ENCODE measurements at regions not wholly inside any gene's neighbourhood (a gene's known extent, or its start where the extent isn't known, plus 50 kb on each side); places are given as distances from the start of the nearest gene placed in this dataset.
"Not testable (repeated sequence)": the region's sequence is repeated elsewhere in the genome, so short reads cannot be mapped to it uniquely, and the experiment has no call there.

DNA sequence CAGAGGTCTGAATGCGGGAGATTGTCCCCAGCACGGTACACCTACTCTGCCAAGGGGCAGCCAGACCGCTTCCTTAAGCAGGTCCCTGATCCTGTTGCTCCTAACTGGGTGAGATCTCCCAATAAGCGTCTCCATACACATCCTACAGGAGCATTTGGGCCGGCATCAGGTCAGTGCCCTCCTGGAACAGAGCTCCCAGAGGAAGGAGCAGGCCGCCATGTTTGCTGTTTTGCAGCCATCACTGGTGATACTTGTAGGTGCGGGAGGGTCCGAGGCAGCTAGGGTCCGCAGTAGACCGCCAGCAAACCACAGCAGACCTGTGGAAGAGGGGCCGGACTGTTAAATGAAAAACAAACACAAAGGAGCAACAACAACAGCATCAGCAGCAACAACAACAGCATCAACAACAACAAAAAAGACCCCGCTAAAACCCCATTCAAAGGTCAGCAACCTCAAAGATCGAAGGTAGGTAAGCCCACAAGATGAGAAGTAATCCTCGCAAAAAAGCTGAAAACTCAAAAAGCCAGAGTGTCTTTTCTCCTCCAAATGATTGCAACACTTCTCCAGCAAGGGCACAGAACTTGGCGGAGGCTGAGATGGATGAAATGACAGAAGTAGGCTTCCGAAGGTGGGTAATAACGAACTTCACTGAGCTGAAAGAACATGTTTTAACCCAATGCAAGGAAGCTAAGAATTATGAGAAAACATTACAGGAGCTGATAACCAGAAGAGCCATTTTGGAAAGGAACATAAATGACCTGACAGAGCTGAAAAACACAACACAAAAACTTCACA lies 79.0 kb upstream of the CDH7 start:
- no peaks in the 10 kb centered on the region for H3K9me3 ChIP-seq (ENCODE audit: control insufficient read depth, low read length)
- no peak overlapping the region for H3K9ac ChIP-seq
- H3K27ac ChIP-seq, result no peak overlapping the region
- no peaks in the 10 kb centered on the region for H3K36me3 ChIP-seq (ENCODE audit: control insufficient read depth, insufficient read depth, low read length)
- TF ChIP-seq, protein P1, sequence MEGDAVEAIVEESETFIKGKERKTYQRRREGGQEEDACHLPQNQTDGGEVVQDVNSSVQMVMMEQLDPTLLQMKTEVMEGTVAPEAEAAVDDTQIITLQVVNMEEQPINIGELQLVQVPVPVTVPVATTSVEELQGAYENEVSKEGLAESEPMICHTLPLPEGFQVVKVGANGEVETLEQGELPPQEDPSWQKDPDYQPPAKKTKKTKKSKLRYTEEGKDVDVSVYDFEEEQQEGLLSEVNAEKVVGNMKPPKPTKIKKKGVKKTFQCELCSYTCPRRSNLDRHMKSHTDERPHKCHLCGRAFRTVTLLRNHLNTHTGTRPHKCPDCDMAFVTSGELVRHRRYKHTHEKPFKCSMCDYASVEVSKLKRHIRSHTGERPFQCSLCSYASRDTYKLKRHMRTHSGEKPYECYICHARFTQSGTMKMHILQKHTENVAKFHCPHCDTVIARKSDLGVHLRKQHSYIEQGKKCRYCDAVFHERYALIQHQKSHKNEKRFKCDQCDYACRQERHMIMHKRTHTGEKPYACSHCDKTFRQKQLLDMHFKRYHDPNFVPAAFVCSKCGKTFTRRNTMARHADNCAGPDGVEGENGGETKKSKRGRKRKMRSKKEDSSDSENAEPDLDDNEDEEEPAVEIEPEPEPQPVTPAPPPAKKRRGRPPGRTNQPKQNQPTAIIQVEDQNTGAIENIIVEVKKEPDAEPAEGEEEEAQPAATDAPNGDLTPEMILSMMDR (IDR thresholded peaks at IDR 0.05), result no peak
- H3K4me2 ChIP-seq (ENCODE audit: low read length), result no peak overlapping the region
- no peak overlapping the region for H3K4me3 ChIP-seq (ENCODE audit: low read depth, low read length)
- no peaks in the 10 kb centered on the region for H3K27me3 ChIP-seq (ENCODE audit: control insufficient read depth, insufficient read depth, low read length)
- no peak overlapping the region for H2AFZ ChIP-seq
- H3K79me2 ChIP-seq, result no peaks in the 10 kb centered on the region
- no peaks in the 10 kb centered on the region for H3K4me1 ChIP-seq

DNA sequence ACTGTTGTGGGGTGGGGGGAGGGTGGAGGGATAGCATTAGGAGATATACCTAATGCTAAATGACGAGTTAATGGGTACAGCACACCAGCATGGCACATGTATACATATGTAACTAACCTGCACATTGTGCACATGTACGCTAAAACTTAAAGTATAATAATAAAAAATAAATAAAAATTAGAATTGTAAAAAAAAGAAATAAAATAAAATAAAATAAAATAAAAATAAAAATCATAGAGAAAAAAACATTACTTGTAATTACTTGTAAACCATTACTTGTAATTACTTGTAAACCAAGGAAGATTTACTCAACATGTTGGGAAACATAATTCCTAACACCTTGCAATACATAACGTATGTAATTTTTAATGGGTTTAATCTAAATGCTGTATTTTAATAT lies 80.7 kb upstream of the CDH7 start:
- H3K27me3 ChIP-seq (ENCODE audit: control insufficient read depth, insufficient read depth, low read length); H3K79me2 ChIP-seq; H3K27ac ChIP-seq; H3K4me3 ChIP-seq (ENCODE audit: low read depth, low read length); H3K9ac ChIP-seq; H3K9me3 ChIP-seq (ENCODE audit: control insufficient read depth, low read length); H2AFZ ChIP-seq; H3K36me3 ChIP-seq (ENCODE audit: control insufficient read depth, insufficient read depth, low read length); H3K4me1 ChIP-seq; H3K4me2 ChIP-seq (ENCODE audit: low read length): not testable (repeated sequence)

GRCh38 chr18:65661391-65661790 lies 89.4 kb upstream of the CDH7 start:
- TF ChIP-seq, protein P1 (IDR thresholded peaks at IDR 0.05), result no peak
- Histone ChIP-seq H3K36me3 (ENCODE audit: control insufficient read depth, insufficient read depth, low read length) (no peaks in the 10 kb centered on the region), H3K4me1 (no peaks in the 10 kb centered on the region), H3K27me3 (ENCODE audit: control insufficient read depth, insufficient read depth, low read length) (no peaks in the 10 kb centered on the region), H3K9ac (no peak overlapping the region), H2AFZ (no peak overlapping the region), H3K4me2 (ENCODE audit: low read length) (no peak overlapping the region), H3K79me2 (no peaks in the 10 kb centered on the region), H3K9me3 (ENCODE audit: control insufficient read depth, low read length) (no peaks in the 10 kb centered on the region), H3K4me3 (ENCODE audit: low read depth, low read length) (no peak overlapping the region), H3K27ac (no peak overlapping the region)

DNA sequence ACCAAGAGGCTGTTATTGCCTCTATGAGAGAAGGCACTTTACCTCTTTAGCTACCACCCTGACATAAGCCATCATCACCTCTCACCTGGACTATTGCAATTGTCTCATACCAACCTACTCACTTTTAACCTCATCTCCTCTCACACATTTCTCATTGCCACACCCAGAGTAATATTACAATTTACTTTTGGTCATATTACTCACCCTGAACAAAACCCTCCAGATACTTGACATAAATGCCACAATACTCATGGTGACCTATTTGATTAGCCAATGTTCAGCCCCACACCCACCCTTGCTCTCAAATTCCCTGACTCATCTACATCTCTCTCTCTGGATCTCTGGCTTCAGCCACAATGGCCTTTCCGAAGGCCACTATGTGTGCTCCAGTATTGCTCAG lies 90.9 kb upstream of the CDH7 start:
- H3K36me3 ChIP-seq (ENCODE audit: control insufficient read depth, insufficient read depth, low read length), result no peaks in the 10 kb centered on the region
- H3K9me3 ChIP-seq (ENCODE audit: control insufficient read depth, low read length), result no peaks in the 10 kb centered on the region
- H3K4me2 ChIP-seq (ENCODE audit: low read length), result no peak overlapping the region
- TF ChIP-seq, protein P1 (IDR thresholded peaks at IDR 0.05), result no peak
- no peak overlapping the region for H2AFZ ChIP-seq
- no peak overlapping the region for H3K4me3 ChIP-seq (ENCODE audit: low read depth, low read length)
- no peak overlapping the region for H3K27ac ChIP-seq
- H3K27me3 ChIP-seq (ENCODE audit: control insufficient read depth, insufficient read depth, low read length), result no peaks in the 10 kb centered on the region
- no peaks in the 10 kb centered on the region for H3K4me1 ChIP-seq
- H3K9ac ChIP-seq, result no peak overlapping the region
- no peaks in the 10 kb centered on the region for H3K79me2 ChIP-seq

DNA sequence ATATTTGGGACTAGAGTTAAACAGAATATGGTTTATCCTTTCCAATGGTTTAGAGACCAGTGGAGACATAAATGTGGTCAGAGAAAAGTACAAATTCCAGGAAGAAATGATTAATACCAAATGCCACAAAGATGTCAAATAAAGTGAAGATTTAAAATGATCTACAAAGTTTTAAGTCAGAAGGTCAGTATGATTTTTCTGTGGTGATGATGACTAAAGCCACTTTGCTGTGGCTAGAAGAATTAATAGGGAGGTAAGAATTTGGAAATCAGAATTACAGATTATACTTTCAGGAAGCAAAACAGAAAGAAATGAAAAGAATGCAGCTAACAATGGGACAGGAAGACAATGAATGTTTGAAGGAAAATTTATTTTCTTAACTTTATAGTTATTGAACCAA lies 91.5 kb upstream of the CDH7 start:
- H3K79me2 ChIP-seq, result no peaks in the 10 kb centered on the region
- no peak overlapping the region for H2AFZ ChIP-seq

More for the DNA sequence above, 91.5 kb upstream of the CDH7 start:
- H3K36me3 ChIP-seq (ENCODE audit: control insufficient read depth, insufficient read depth, low read length), result no peaks in the 10 kb centered on the region
- H3K4me2 ChIP-seq (ENCODE audit: low read length), result no peak overlapping the region
- no peak overlapping the region for H3K4me3 ChIP-seq (ENCODE audit: low read depth, low read length)
- no peaks in the 10 kb centered on the region for H3K9me3 ChIP-seq (ENCODE audit: control insufficient read depth, low read length)
- H3K4me1 ChIP-seq, result no peaks in the 10 kb centered on the region
- no peak overlapping the region for H3K27ac ChIP-seq
- no peak overlapping the region for H3K9ac ChIP-seq
- no peaks in the 10 kb centered on the region for H3K27me3 ChIP-seq (ENCODE audit: control insufficient read depth, insufficient read depth, low read length)
- TF ChIP-seq, protein P1 (IDR thresholded peaks at IDR 0.05), result no peak
